ENCODE measurements at regions not wholly inside any gene's neighbourhood (a gene's known extent, or its start where the extent isn't known, plus 50 kb on each side); places are given as distances from the start of the nearest gene placed in this dataset.

DNA sequence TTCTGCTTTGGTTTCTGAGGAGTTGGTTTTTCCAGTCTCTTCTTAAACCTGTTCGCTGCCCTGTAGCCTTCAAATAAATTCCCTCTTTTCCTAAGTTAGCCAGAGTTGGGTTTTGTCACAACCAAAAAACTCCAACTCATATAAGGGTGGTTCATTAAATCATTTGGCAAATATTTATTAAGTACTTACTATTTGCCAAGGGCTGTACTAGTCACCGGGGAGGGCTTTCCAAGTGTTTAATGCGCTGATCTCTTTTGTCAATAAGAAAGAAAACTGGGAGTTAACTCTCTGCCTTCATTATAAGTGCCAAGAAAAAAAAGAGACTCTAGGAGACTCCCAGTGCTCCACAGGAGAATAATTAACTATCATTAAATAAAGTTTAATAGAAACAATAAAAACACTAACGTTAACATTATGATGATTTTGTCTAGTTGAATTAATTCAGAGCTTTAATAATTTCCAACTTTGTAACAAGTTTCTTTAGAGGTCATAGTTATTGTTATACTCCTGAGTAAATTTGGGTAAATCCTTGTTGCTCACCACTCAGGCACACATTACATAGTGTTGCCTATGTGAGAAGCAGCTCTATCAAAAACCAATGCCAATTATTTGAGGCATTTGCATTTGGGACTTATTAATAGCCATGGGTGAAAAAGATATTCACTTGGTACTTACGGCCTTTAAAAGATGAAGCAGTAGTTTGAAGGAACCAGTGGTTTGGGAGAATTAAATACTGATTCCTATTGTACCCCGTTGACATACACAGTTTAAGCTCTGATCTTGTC is 122.5 kb upstream of the TEX13D start:
- TF ChIP-seq POLR2AphosphoS5 (IDR thresholded peaks at IDR 0.05; ENCODE audit: low read depth, low read length): no peak
- TF ChIP-seq POLR2A (IDR thresholded peaks at IDR 0.05; ENCODE audit: low read depth, low read length): no peak

Data from GM12892 (cell line).